Aorta (tissue), 5 donors: ENCODE measurements at regions not wholly inside any gene's neighbourhood (a gene's known extent, or its start where the extent isn't known, plus 50 kb on each side); places are given as distances from the start of the nearest gene placed in this dataset.

ENCODE experiments used
- ATAC-seq: fragments of 200-7000 bp; cut with Tn5 transposase; one replicate; pipeline ENCODE4 v1.9.1; 2022; ENCODE audit warnings: moderate library complexity; ENCODE audit not compliant: low FRiP score
- DNase-seq, 2 donors: peaks; one replicate each; pipeline ENCODE4 v3.0.0-alpha.2; 2020
- H3K27ac ChIP-seq, 2 donors: one replicate each; pipeline ENCODE4 v1.5.1; 2013; ENCODE audit warnings: low read length in 2 of 2, mild to moderate bottlenecking in 2 of 2, moderate library complexity in 2 of 2, control low read depth in 1 of 2, inconsistent platforms in 1 of 2, low read depth in 1 of 2
- H3K27me3 ChIP-seq, 2 donors: one replicate each; pipeline ENCODE4 v1.6.1; 2013; ENCODE audit warnings: control low read depth in 1 of 2, low read length in 1 of 2, mild to moderate bottlenecking in 1 of 2, moderate library complexity in 1 of 2; ENCODE audit not compliant: insufficient read depth in 2 of 2, control insufficient read depth in 1 of 2
- H3K36me3 ChIP-seq, 2 donors: one replicate each; pipeline ENCODE4 v1.6.1; 2013; ENCODE audit warnings: control low read depth in 1 of 2, low read length in 1 of 2, mild to moderate bottlenecking in 1 of 2; ENCODE audit not compliant: insufficient read depth in 2 of 2, control insufficient read depth in 1 of 2
- H3K4me1 ChIP-seq, 2 donors: one replicate each; pipeline ENCODE4 v1.6.1; 2013; ENCODE audit warnings: low read length in 2 of 2, control low read depth in 1 of 2, mild to moderate bottlenecking in 1 of 2, moderate library complexity in 1 of 2; ENCODE audit not compliant: insufficient read depth in 2 of 2, control insufficient read depth in 1 of 2
- H3K4me3 ChIP-seq, 2 donors: one replicate each; pipeline ENCODE4 v1.5.1; 2013; ENCODE audit warnings: low read length in 2 of 2, control low read depth in 1 of 2, mild to moderate bottlenecking in 1 of 2
- H3K9me3 ChIP-seq: one replicate; pipeline ENCODE4 v1.6.1; 2013; ENCODE audit warnings: mild to moderate bottlenecking, low read length; ENCODE audit not compliant: control insufficient read depth
- WGBS, 2 donors: extraction: QIAGEN DNeasy Blood & Tissue Kit; methylation state at CpG; one replicate each; pipeline ENCODE4 v1.1.7; 2013; 5-methylcytosine and 5-hydroxymethylcytosine counted together
- intact Hi-C, 2 donors: fragments of 100-400 bp; cut with DNase I; formaldehyde crosslinking; loops; one replicate each; pipeline versions ENCODE4 v1.14.2 to v1.15.0; 2022
- donor health status: healthy with polysubstance abuse.
- donor health status: Bipolar disorder and iron deficiency.
- donor health status: DM: no; HTN: no; CAD: no.
- donor health status: DM: no; HTN: no; CAD: no.
- donor health status: DM: yes; HTN: yes; CAD: no.

DNA sequence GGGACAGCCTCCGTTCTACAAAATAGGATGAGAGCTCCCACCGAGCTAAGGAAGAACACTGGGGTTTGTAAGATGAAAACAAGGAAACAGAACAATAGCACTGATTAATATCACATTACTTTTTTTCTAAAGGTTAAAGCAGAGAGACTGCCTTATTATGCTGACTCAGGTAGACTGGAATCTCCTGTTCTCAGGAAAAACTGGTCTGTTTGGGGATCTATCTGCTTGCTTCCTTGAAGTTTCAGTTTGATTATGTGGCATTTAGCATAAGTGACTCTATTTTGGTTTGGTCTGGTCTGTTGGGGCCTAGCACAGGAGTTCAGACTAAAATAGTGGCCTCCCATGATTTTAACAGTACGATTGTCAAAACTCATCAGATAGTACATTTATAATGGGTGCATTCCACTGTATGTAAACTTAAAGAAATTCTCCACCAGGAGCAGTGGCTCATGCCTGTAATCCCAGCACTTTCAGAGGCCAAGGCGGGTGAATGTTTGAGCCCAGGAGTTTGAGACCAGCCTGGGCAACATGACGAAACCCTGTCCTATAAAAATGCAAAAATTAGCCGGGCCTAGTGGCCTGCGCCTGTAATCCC lies 64.1 kb upstream of the NDUFV2 start:
- H3K9me3 ChIP-seq: no peaks in the 10 kb centered on the region
- DNase-seq (no peak), ATAC-seq (no peak)
- no peaks in the 10 kb centered on the region for H3K36me3 ChIP-seq
- intact Hi-C loops: no loop called here
- H3K4me3 ChIP-seq: no peak overlapping the region
- no peak overlapping the region for H3K27ac ChIP-seq
- no peaks in the 10 kb centered on the region for H3K4me1 ChIP-seq
- H3K27me3 ChIP-seq: no peaks in the 10 kb centered on the region
- 91 to 94% methylated on average over 7 of the region's 7 CpGs for WGBS, 2 donors

GRCh38 chr18:9039441-9040071 lies 62.9 kb upstream of the NDUFV2 start:
- intact Hi-C loops: no loop called here
- ATAC-seq (no peak), DNase-seq (no peak)
- Histone ChIP-seq H3K4me1 (no peaks in the 10 kb centered on the region), H3K9me3 (no peaks in the 10 kb centered on the region), H3K27me3 (no peaks in the 10 kb centered on the region), H3K27ac (no peak overlapping the region), H3K36me3 (no peaks in the 10 kb centered on the region), H3K4me3 (no peak overlapping the region)
- 82 to 86% methylated on average over 3 of the region's 3 CpGs for WGBS, 2 donors

GRCh38 chr18:9042766-9043481 lies 59.6 kb upstream of the NDUFV2 start:
- no peaks in the 10 kb centered on the region for H3K4me1 ChIP-seq
- H3K27ac ChIP-seq: no peak overlapping the region
- no peak overlapping the region for H3K4me3 ChIP-seq
- ATAC-seq (no peak), DNase-seq (no peak)
- intact Hi-C loops: no loop called here
- H3K27me3 ChIP-seq: no peaks in the 10 kb centered on the region
- no peaks in the 10 kb centered on the region for H3K36me3 ChIP-seq
- no peaks in the 10 kb centered on the region for H3K9me3 ChIP-seq
- WGBS, 2 donors: 86 to 88% methylated on average over 6 of the region's 6 CpGs

- H3K27ac ChIP-seq: no peak overlapping the region
- WGBS, 2 donors: 92 to 100% methylated on average over 1 of the region's 1 CpG
- no peaks in the 10 kb centered on the region for H3K27me3 ChIP-seq
- intact Hi-C loops: no loop called here
- H3K36me3 ChIP-seq: no peaks in the 10 kb centered on the region
- DNase-seq: no peak
- H3K4me1 ChIP-seq: no peaks in the 10 kb centered on the region
- H3K4me3 ChIP-seq: no peak overlapping the region
- no peaks in the 10 kb centered on the region for H3K9me3 ChIP-seq
- ATAC-seq: no peak
Measured at GRCh38 chr18:9043581-9043980, 58.9 kb upstream of the NDUFV2 start.

DNA sequence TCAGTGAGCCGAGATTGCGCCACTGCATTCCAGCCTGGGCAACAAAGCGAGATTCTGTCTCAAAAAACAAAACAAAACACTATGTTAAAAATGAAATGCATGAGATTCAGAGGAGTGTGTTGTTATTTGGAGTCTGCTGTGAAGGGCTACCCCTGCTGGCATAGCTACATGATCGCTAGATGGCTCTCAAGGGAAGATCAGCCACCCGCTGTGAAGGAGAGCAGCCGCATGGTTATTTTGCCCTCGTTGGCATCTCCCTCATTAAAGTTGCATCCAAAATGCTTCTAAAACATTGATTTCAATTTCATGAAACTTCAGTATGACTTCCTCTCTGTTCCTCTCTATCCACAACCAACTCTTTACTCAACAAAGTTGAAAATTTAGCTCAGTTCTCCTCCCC lies 54.8 kb upstream of the NDUFV2 start:
- no peaks in the 10 kb centered on the region for H3K36me3 ChIP-seq
- ATAC-seq: no peak
- H3K4me3 ChIP-seq: no peak overlapping the region
- H3K4me1 ChIP-seq: no peaks in the 10 kb centered on the region
- H3K27ac ChIP-seq: no peak overlapping the region
- 80 to 85% methylated on average over 7 of the region's 7 CpGs for WGBS, 2 donors
- no peaks in the 10 kb centered on the region for H3K9me3 ChIP-seq
- no peaks in the 10 kb centered on the region for H3K27me3 ChIP-seq
- DNase-seq: no peak
- intact Hi-C loops: no loop called here

DNA sequence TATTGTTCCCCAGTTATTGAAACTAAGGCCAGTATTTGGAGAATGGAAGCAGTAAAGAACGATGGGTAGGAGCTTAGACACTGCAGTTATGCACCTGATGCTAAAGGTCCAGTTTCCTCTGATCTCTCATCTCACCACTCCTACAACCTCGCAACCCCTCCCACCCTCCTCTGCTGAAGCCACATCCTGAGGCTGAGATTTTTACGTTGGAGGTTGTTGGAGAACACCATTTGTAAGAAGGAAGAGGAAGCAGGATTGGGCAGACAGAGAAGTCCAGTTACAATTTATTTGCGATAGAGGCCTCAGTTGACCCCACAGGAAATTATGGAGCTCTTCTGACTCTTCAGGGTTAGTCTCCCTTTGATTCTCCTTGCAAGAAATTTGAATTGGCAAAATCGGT lies 54.3 kb upstream of the NDUFV2 start:
- ATAC-seq (no peak), DNase-seq (no peak)
- WGBS, 2 donors: 90 to 91% methylated on average over 5 of the region's 5 CpGs
- intact Hi-C loops: no loop called here
- H3K9me3 ChIP-seq: no peaks in the 10 kb centered on the region
- H3K27ac ChIP-seq: no peak overlapping the region
- no peaks in the 10 kb centered on the region for H3K36me3 ChIP-seq
- no peak overlapping the region for H3K4me3 ChIP-seq
- no peaks in the 10 kb centered on the region for H3K27me3 ChIP-seq
- no peaks in the 10 kb centered on the region for H3K4me1 ChIP-seq

- H3K9me3 ChIP-seq: no peaks in the 10 kb centered on the region
- ATAC-seq (no peak), DNase-seq (no peak)
- intact Hi-C loops: no loop called here
- H3K27ac ChIP-seq: no peak overlapping the region
- no peaks in the 10 kb centered on the region for H3K4me1 ChIP-seq
- H3K4me3 ChIP-seq: no peak overlapping the region
- H3K36me3 ChIP-seq: no peaks in the 10 kb centered on the region
- H3K27me3 ChIP-seq: no peaks in the 10 kb centered on the region
- WGBS, 2 donors: 77 to 79% methylated on average over 3 of the region's 3 CpGs
Measured at GRCh38 chr18:9048808-9049494, 53.5 kb upstream of the NDUFV2 start.

- no peaks in the 10 kb centered on the region for H3K36me3 ChIP-seq
- H3K4me3 ChIP-seq: no peak overlapping the region
- no peak overlapping the region for H3K27ac ChIP-seq
- DNase-seq (no peak), ATAC-seq (no peak)
- H3K9me3 ChIP-seq: no peaks in the 10 kb centered on the region
- intact Hi-C loops: no loop called here
- no peaks in the 10 kb centered on the region for H3K27me3 ChIP-seq
- no peaks in the 10 kb centered on the region for H3K4me1 ChIP-seq
Measured at GRCh38 chr18:9049495-9049809, 53.0 kb upstream of the NDUFV2 start.
